ENCODE measurements at regions not wholly inside any gene's neighbourhood (a gene's known extent, or its start where the extent isn't known, plus 50 kb on each side); places are given as distances from the start of the nearest gene placed in this dataset.
"Not testable (repeated sequence)": the region's sequence is repeated elsewhere in the genome, so short reads cannot be mapped to it uniquely, and the experiment has no call there.

GRCh38 chr11:38700111-38700510 lies 2102.1 kb upstream of the RAG2 start:
- POLR2A ChIA-PET: no interaction called here
- no peaks in the 10 kb centered on the region for H3K27me3 Mint-ChIP-seq
- no peak overlapping the region for H3K27ac Mint-ChIP-seq
- CTCF ChIA-PET: no interaction called here
- no peak overlapping the region for H3K4me3 Mint-ChIP-seq
- peaks cover 17% of the 10 kb centered on the region for H3K9me3 Mint-ChIP-seq
- H3K36me3 Mint-ChIP-seq (ENCODE audit: low read depth): no peaks in the 10 kb centered on the region
- DNase-seq: no peak
- no peaks in the 10 kb centered on the region for H3K4me1 Mint-ChIP-seq

DNA sequence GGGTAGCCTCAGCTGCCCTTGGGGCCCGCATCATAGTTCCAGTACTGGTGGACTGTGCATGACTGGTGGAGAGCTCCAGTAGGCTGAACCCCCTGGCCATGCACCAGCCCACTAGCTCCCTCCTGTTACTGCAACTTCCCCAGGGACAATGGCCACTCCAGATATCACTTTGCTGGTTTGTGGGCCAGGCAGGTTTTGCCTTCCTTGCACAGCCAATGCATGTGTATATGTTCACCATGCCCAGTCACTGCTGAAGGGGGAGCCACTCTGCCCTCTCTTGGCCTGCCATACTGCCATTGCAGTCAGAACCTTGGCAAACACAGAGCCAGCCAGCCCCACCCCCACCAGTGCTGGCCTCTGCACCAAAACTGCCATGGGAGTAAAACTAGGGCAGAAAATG lies 2095.3 kb upstream of the RAG2 start:
- no peak overlapping the region for H3K27ac Mint-ChIP-seq
- H3K9me3 Mint-ChIP-seq: peaks cover 12% of the 10 kb centered on the region
- no peaks in the 10 kb centered on the region for H3K4me1 Mint-ChIP-seq
- ChIA-PET CTCF (no interaction called here), POLR2A (no interaction called here)
- H3K27me3 Mint-ChIP-seq: no peaks in the 10 kb centered on the region
- H3K4me3 Mint-ChIP-seq: no peak overlapping the region
- no peaks in the 10 kb centered on the region for H3K36me3 Mint-ChIP-seq (ENCODE audit: low read depth)
- DNase-seq: no peak

DNA sequence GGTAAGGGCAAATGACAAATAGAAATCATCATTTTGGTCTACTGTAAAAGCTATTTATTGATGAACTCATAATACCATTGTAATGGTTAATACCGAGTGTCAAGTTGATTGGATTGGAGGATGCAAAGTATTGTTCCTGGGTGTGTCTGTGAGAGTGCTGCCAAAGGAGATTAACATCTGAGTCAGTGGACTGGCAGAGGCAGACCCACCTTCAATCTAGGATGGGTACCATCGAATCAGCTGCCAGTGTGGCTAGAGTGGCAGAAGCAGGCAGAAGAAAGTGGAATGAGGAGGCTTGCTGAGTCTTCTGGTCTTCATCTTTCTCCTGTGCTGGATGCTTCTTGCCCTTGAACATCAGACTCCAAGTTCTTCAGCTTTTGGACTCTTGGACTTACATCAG lies 2092.2 kb upstream of the RAG2 start:
- H3K27me3 Mint-ChIP-seq; H3K4me3 Mint-ChIP-seq; H3K9me3 Mint-ChIP-seq; H3K36me3 Mint-ChIP-seq (ENCODE audit: low read depth); CTCF ChIA-PET; H3K27ac Mint-ChIP-seq; DNase-seq; H3K4me1 Mint-ChIP-seq; POLR2A ChIA-PET: not testable (repeated sequence)

- no peak overlapping the region for H3K4me3 Mint-ChIP-seq
- no peaks in the 10 kb centered on the region for H3K4me1 Mint-ChIP-seq
- ChIA-PET POLR2A (no interaction called here), CTCF (no interaction called here)
- H3K27me3 Mint-ChIP-seq: no peaks in the 10 kb centered on the region
- no peak for DNase-seq
- H3K9me3 Mint-ChIP-seq: peaks cover 5% of the 10 kb centered on the region
- H3K27ac Mint-ChIP-seq: no peak overlapping the region
- H3K36me3 Mint-ChIP-seq (ENCODE audit: low read depth): no peaks in the 10 kb centered on the region
Measured at GRCh38 chr11:38687008-38687407, 2089.0 kb upstream of the RAG2 start.

- ChIA-PET CTCF (no interaction called here), POLR2A (no interaction called here)
- Mint-ChIP-seq H3K4me1 (no peaks in the 10 kb centered on the region), H3K9me3 (peaks cover 2% of the 10 kb centered on the region), H3K36me3 (ENCODE audit: low read depth) (no peaks in the 10 kb centered on the region), H3K4me3 (no peak overlapping the region), H3K27me3 (no peaks in the 10 kb centered on the region), H3K27ac (no peak overlapping the region)
- DNase-seq: no peak
Measured at GRCh38 chr11:38683484-38683883, 2085.4 kb upstream of the RAG2 start.

GRCh38 chr11:38680746-38681145 lies 2082.7 kb upstream of the RAG2 start:
- Mint-ChIP-seq H3K4me3 (no peak overlapping the region), H3K36me3 (ENCODE audit: low read depth) (no peaks in the 10 kb centered on the region), H3K4me1 (no peaks in the 10 kb centered on the region), H3K27me3 (no peaks in the 10 kb centered on the region), H3K27ac (no peak overlapping the region), H3K9me3 (peaks cover 5% of the 10 kb centered on the region)
- CTCF ChIA-PET: no interaction called here
- POLR2A ChIA-PET: no interaction called here
- DNase-seq: no peak

DNA sequence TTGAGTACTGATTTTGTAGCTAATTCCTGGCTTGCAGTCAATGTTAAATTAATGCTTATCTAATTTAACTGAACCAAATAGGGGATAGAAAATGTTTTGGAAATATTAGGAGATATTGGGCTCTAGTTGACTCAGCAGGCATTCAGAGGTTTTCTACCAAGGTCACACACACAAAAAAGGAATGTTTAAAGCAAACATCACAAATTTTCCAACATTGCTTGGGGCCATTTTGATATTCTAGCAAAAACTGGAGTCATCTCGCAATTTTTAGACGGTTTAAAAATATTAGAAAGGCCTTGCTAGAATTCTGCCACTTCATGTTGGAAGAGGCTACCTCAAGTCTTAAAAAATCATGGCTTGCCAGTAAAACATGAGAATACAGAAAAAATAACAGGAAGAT lies 2082.1 kb upstream of the RAG2 start:
- ChIA-PET POLR2A (no interaction called here), CTCF (no interaction called here)
- Mint-ChIP-seq H3K36me3 (ENCODE audit: low read depth) (no peaks in the 10 kb centered on the region), H3K4me3 (no peak overlapping the region), H3K27ac (no peak overlapping the region), H3K9me3 (peaks cover 5% of the 10 kb centered on the region), H3K4me1 (no peaks in the 10 kb centered on the region), H3K27me3 (no peaks in the 10 kb centered on the region)
- no peak for DNase-seq

GRCh38 chr11:38672445-38672844 lies 2074.4 kb upstream of the RAG2 start:
- H3K4me3 Mint-ChIP-seq: no peak overlapping the region
- ChIA-PET POLR2A (no interaction called here), CTCF (no interaction called here)
- peaks cover 10% of the 10 kb centered on the region for H3K9me3 Mint-ChIP-seq
- DNase-seq: no peak
- H3K36me3 Mint-ChIP-seq (ENCODE audit: low read depth): no peaks in the 10 kb centered on the region
- no peaks in the 10 kb centered on the region for H3K27me3 Mint-ChIP-seq
- H3K4me1 Mint-ChIP-seq: no peaks in the 10 kb centered on the region
- no peak overlapping the region for H3K27ac Mint-ChIP-seq

GRCh38 chr11:38667359-38667758 lies 2069.3 kb upstream of the RAG2 start:
- POLR2A ChIA-PET: no interaction called here
- Mint-ChIP-seq H3K27ac (no peak overlapping the region), H3K27me3 (no peaks in the 10 kb centered on the region), H3K36me3 (ENCODE audit: low read depth) (no peaks in the 10 kb centered on the region), H3K4me1 (no peaks in the 10 kb centered on the region), H3K4me3 (no peak overlapping the region), H3K9me3 (peaks cover 6% of the 10 kb centered on the region)
- CTCF ChIA-PET: no interaction called here
- DNase-seq: no peak

GRCh38 chr11:38648604-38649003 lies 2050.6 kb upstream of the RAG2 start:
- ChIA-PET CTCF (no interaction called here), POLR2A (no interaction called here)
- no peaks in the 10 kb centered on the region for H3K4me1 Mint-ChIP-seq
- H3K27me3 Mint-ChIP-seq: no peaks in the 10 kb centered on the region
- H3K4me3 Mint-ChIP-seq: no peak overlapping the region
- H3K9me3 Mint-ChIP-seq: peaks cover 2% of the 10 kb centered on the region
- no peaks in the 10 kb centered on the region for H3K36me3 Mint-ChIP-seq (ENCODE audit: low read depth)
- DNase-seq: no peak
- H3K27ac Mint-ChIP-seq: no peak overlapping the region

DNA sequence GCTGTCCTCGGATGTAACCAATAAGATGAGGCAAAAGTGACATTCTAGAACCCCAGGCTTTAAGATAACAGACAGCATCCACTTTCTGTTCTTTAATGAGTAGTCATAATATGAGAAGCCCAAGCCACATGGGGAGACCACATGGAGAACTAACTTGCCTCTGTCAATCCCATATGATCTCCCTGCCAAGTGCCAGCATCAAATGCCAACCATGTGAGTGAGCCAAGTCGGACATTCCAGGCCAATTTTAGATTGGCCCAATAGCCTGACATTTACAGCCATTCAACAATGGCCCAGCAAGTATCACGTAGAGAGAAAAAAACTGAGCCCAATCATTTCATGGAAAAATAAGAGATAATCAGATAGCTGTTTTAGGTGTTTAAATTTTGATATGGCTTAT lies 2048.3 kb upstream of the RAG2 start:
- no peak for DNase-seq
- POLR2A ChIA-PET: no interaction called here
- Mint-ChIP-seq H3K27ac (no peak overlapping the region), H3K4me1 (no peaks in the 10 kb centered on the region), H3K9me3 (peaks cover 2% of the 10 kb centered on the region), H3K27me3 (no peaks in the 10 kb centered on the region), H3K36me3 (ENCODE audit: low read depth) (no peaks in the 10 kb centered on the region), H3K4me3 (no peak overlapping the region)
- CTCF ChIA-PET: no interaction called here

GRCh38 chr11:38640854-38641253 lies 2042.8 kb upstream of the RAG2 start:
- CTCF ChIA-PET: no interaction called here
- POLR2A ChIA-PET: no interaction called here
- no peak for DNase-seq
- Mint-ChIP-seq H3K4me1 (no peaks in the 10 kb centered on the region), H3K36me3 (ENCODE audit: low read depth) (no peaks in the 10 kb centered on the region), H3K27ac (no peak overlapping the region), H3K9me3 (peaks cover 6% of the 10 kb centered on the region), H3K27me3 (no peaks in the 10 kb centered on the region), H3K4me3 (no peak overlapping the region)

DNA sequence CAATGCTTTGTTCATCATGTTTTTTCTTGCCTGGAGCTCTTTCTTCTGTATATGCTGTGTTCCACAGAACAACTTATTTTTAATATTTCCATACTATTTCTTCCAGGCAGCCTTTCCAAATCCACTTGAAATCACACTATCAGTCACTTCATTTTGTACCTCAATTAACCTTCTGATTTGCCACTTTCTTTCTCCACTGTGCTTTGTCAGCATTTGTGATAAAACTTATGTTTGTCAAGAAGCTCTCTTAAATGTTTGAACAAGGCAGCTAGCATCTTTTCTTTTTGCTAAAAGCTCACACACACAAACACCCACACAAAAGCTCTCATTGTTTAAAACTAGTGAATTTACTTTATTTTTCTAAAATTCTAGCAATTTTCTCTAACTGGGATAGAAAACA lies 2014.7 kb upstream of the RAG2 start:
- no peak overlapping the region for H3K4me3 Mint-ChIP-seq
- ChIA-PET POLR2A (no interaction called here), CTCF (no interaction called here)
- H3K27me3 Mint-ChIP-seq: no peaks in the 10 kb centered on the region
- no peaks in the 10 kb centered on the region for H3K4me1 Mint-ChIP-seq
- DNase-seq: no peak
- no peak overlapping the region for H3K27ac Mint-ChIP-seq
- no peaks in the 10 kb centered on the region for H3K36me3 Mint-ChIP-seq (ENCODE audit: low read depth)
- peaks cover 18% of the 10 kb centered on the region for H3K9me3 Mint-ChIP-seq

DNA sequence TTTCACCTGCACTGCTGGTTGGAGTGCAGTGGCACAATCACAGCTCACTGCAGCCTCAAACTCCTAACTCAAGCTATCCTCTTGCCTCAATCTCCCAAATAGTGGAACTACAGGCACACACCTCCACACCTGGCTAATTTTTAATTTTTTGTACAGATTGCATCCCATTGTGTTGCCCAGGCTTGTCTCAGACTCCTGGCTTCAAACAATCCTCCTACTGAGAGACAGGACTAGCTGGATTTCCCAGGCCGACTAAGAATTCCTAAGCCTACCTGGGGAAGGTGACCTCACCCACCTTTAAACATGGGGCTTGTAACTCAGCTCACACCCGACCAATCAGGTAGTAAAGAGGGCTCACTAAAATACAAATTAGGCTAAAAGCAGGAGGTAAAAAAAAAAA lies 2003.3 kb upstream of the RAG2 start:
- H3K27ac Mint-ChIP-seq; CTCF ChIA-PET; H3K36me3 Mint-ChIP-seq (ENCODE audit: low read depth); H3K4me1 Mint-ChIP-seq; POLR2A ChIA-PET; DNase-seq; H3K27me3 Mint-ChIP-seq; H3K4me3 Mint-ChIP-seq: not testable (repeated sequence)
- peaks cover 12% of the 10 kb centered on the region for H3K9me3 Mint-ChIP-seq

GRCh38 chr11:38598418-38598817 lies 2000.4 kb upstream of the RAG2 start:
- ChIA-PET CTCF (no interaction called here), POLR2A (no interaction called here)
- DNase-seq: no peak
- Mint-ChIP-seq H3K27ac (no peak overlapping the region), H3K4me1 (no peaks in the 10 kb centered on the region), H3K27me3 (no peaks in the 10 kb centered on the region), H3K4me3 (no peak overlapping the region), H3K9me3 (peaks cover 9% of the 10 kb centered on the region), H3K36me3 (ENCODE audit: low read depth) (no peaks in the 10 kb centered on the region)
